H9 (cell line): ENCODE measurements at regions not wholly inside any gene's neighbourhood (a gene's known extent, or its start where the extent isn't known, plus 50 kb on each side); places are given as distances from the start of the nearest gene placed in this dataset.

Source experiments
- DNase-seq: peaks from one replicate; pipeline ENCODE4 v3.0.0-alpha.2; 2017
- H2AFZ ChIP-seq: one replicate; pipeline ENCODE4 v1.6.1; 2013; ENCODE audit warnings: mild to moderate bottlenecking, low read length, control low read depth, moderate library complexity
- H2AK5ac ChIP-seq: 2 replicates; pipeline ENCODE4 v1.6.1; 2013; ENCODE audit warnings: low read length, control low read depth, mixed read lengths; ENCODE audit not compliant: insufficient read length
- H2BK120ac ChIP-seq: one replicate; pipeline ENCODE4 v1.6.1; 2013; ENCODE audit warnings: low read depth, mild to moderate bottlenecking, low read length, control low read depth, inconsistent platforms; ENCODE audit not compliant: poor library complexity, severe bottlenecking
- H2BK12ac ChIP-seq: 2 replicates; pipeline ENCODE4 v1.6.1; 2013; ENCODE audit warnings: low read length, control low read depth, mixed read lengths, low read depth; ENCODE audit not compliant: insufficient read length
- H2BK15ac ChIP-seq: 2 replicates; pipeline ENCODE4 v1.6.1; 2013; ENCODE audit warnings: low read depth, low read length, control low read depth
- H2BK20ac ChIP-seq: one replicate; pipeline ENCODE4 v1.6.1; 2013; ENCODE audit warnings: low read depth, mild to moderate bottlenecking, low read length, control low read depth, inconsistent platforms; ENCODE audit not compliant: poor library complexity, severe bottlenecking
- H2BK5ac ChIP-seq: 2 replicates; pipeline ENCODE4 v1.6.1; 2013; ENCODE audit warnings: low read length, control low read depth, mixed read lengths; ENCODE audit not compliant: insufficient read length
- H3K14ac ChIP-seq: 2 replicates; pipeline ENCODE4 v1.6.1; 2013; ENCODE audit warnings: low read length, control low read depth; ENCODE audit not compliant: insufficient read depth
- H3K18ac ChIP-seq: 2 replicates; pipeline ENCODE4 v1.6.1; 2013; ENCODE audit warnings: low read depth, mild to moderate bottlenecking, mixed read lengths, low read length, control low read depth; ENCODE audit not compliant: insufficient read length
- H3K23ac ChIP-seq: 2 replicates; pipeline ENCODE4 v1.6.1; 2013; ENCODE audit warnings: low read length, control low read depth, mixed read lengths, low read depth; ENCODE audit not compliant: insufficient read length
- H3K23me2 ChIP-seq: 2 replicates; pipeline ENCODE4 v1.6.1; 2013; ENCODE audit warnings: low read depth, mild to moderate bottlenecking, mixed read lengths, low read length, control low read depth; ENCODE audit not compliant: insufficient read length, poor library complexity, severe bottlenecking
- H3K27ac ChIP-seq: 2 replicates; pipeline ENCODE4 v1.5.1; 2013; ENCODE audit warnings: low read length, control low read depth, mixed read lengths, low read depth; ENCODE audit not compliant: insufficient read length
- H3K27me3 ChIP-seq: 2 replicates; pipeline ENCODE4 v1.6.1; 2013; ENCODE audit warnings: low read length, control low read depth, inconsistent platforms; ENCODE audit not compliant: insufficient read depth
- H3K4ac ChIP-seq: 2 replicates; pipeline ENCODE4 v1.6.1; 2013; ENCODE audit warnings: low read depth, mild to moderate bottlenecking, control low read depth, inconsistent platforms, low read length, moderate library complexity
- H3K4me1 ChIP-seq: 2 replicates; pipeline ENCODE4 v1.6.1; 2013; ENCODE audit warnings: low read length, control low read depth, inconsistent platforms; ENCODE audit not compliant: insufficient read depth
- H3K4me2 ChIP-seq: 2 replicates; pipeline ENCODE4 v1.6.1; 2013; ENCODE audit warnings: low read length, control low read depth, mixed read lengths; ENCODE audit not compliant: insufficient read length, insufficient read depth
- H3K56ac ChIP-seq: 2 replicates; pipeline ENCODE4 v1.6.1; 2013; ENCODE audit warnings: low read depth, mild to moderate bottlenecking, mixed read lengths, low read length, control low read depth; ENCODE audit not compliant: insufficient read length
- H3K79me1 ChIP-seq: 2 replicates; pipeline ENCODE4 v1.6.1; 2013; ENCODE audit warnings: low read depth, mild to moderate bottlenecking, moderate library complexity, low read length, control low read depth, inconsistent platforms; ENCODE audit not compliant: insufficient read depth, poor library complexity, severe bottlenecking
- H3K79me2 ChIP-seq: 2 replicates; pipeline ENCODE4 v1.6.1; 2013; ENCODE audit warnings: low read length, control low read depth, inconsistent platforms; ENCODE audit not compliant: insufficient read depth
- H3K9ac ChIP-seq: 2 replicates; pipeline ENCODE4 v1.6.1; 2013; ENCODE audit warnings: low read length, control low read depth, mixed read lengths; ENCODE audit not compliant: insufficient read length; ENCODE audit errors: extremely low read depth
- H3K9me3 ChIP-seq: one replicate; pipeline ENCODE4 v1.6.1; 2013; ENCODE audit warnings: low read depth, low read length, inconsistent platforms; ENCODE audit not compliant: control insufficient read depth
- H3T11ph ChIP-seq: one replicate; pipeline ENCODE4 v1.6.1; 2013; ENCODE audit warnings: mild to moderate bottlenecking, low read length, control low read depth, inconsistent platforms
- H4K20me1 ChIP-seq: one replicate; pipeline ENCODE4 v1.6.1; 2013; ENCODE audit not compliant: control insufficient read depth, insufficient read length, insufficient read depth
- H4K5ac ChIP-seq: 2 replicates; pipeline ENCODE4 v1.6.1; 2013; ENCODE audit warnings: low read depth, mild to moderate bottlenecking, mixed read lengths, low read length, control low read depth; ENCODE audit not compliant: insufficient read length
- H4K8ac ChIP-seq: replicated peaks from 2 replicates; pipeline ENCODE4 v1.6.1; 2013; ENCODE audit warnings: low read length, control low read depth, mixed read lengths, low read depth; ENCODE audit not compliant: insufficient read length
- H4K91ac ChIP-seq: 2 replicates; pipeline ENCODE4 v1.6.1; 2013; ENCODE audit warnings: low read depth, mild to moderate bottlenecking, moderate library complexity, mixed read lengths, low read length, control low read depth; ENCODE audit not compliant: insufficient read length
- H3K27ac Mint-ChIP-seq, 3 experiments: 2 replicates in 2 of 3; 3 replicates in 1 of 3; pipeline ENCODE4 v1.8.0; 2020 to 2021; ENCODE audit warnings: mixed read lengths in 3 of 3, mild to moderate bottlenecking in 1 of 3, moderate library complexity in 1 of 3
- H3K27me3 Mint-ChIP-seq: 2 replicates; pipeline ENCODE4 v1.8.0; 2021; ENCODE audit warnings: low read depth, mild to moderate bottlenecking, moderate library complexity, mixed read lengths
- H3K36me3 Mint-ChIP-seq, 3 experiments: 2 replicates in 2 of 3; 3 replicates in 1 of 3; pipeline ENCODE4 v1.8.0; 2020 to 2021; ENCODE audit warnings: low read depth in 3 of 3, mixed read lengths in 3 of 3; ENCODE audit not compliant: insufficient read depth in 1 of 3
- H3K4me1 Mint-ChIP-seq, 2 experiments: 2 replicates each; pipeline ENCODE4 v1.8.0; 2020; ENCODE audit warnings: mixed read lengths in 2 of 2
- H3K4me3 Mint-ChIP-seq, 2 experiments: 2 replicates in 1 of 2; 3 replicates in 1 of 2; pipeline ENCODE4 v1.8.0; 2020 to 2021; ENCODE audit warnings: mild to moderate bottlenecking in 2 of 2, mixed read lengths in 2 of 2, moderate library complexity in 1 of 2
- H3K9me3 Mint-ChIP-seq, 2 experiments: 2 replicates in 1 of 2; 3 replicates in 1 of 2; pipeline ENCODE4 v1.8.0; 2020; ENCODE audit warnings: mild to moderate bottlenecking in 2 of 2, mixed read lengths in 2 of 2, moderate library complexity in 1 of 2
- whole genome bisulfite sequencing: extraction: QIAGEN DNeasy Blood & Tissue Kit; methylation state at CpG from one replicate; pipeline ENCODE4 v1.1.7; 2013; ENCODE audit warnings: missing lambda C conversion rate, low lambda C conversion rate, mixed read lengths; ENCODE audit not compliant: insufficient read length; ENCODE audit errors: extremely low coverage; 5-methylcytosine and 5-hydroxymethylcytosine counted together
- TF ChIP-seq, protein P1 (sequence below): fragments of 200-600 bp; sonication (generic); conservative IDR thresholded peaks from 3 replicates; pipeline ENCODE4 v1.8.0; 2021; ENCODE audit warnings: antibody characterized with exemption, mild to moderate bottlenecking

DNA sequence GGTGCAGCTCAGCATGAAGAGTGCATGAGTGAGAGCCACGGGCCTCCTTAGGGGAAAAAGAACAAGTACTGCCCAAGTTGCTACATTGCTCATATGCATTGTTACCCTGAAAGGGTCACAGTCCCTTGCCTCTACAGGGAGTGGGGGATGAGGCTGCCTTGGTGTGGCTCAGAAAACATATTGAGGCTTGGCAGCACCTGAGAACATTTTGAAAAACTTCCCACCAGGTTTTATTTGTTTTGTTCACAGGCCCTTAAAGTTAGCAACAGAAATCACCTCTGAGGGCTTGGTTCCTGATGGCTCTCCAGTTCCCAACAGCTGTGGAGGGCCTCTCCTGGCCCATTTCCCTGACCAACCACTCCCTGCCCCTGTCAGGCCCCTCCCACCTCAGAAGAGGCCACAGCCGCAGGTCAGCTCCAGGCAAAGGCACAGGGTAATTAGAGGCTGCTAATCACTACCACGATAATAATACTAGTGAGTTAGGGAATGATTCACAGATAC lies 90.7 kb upstream of the ADRA1B start:
- no peaks in the 10 kb centered on the region for H3K9me3 Mint-ChIP-seq
- Histone ChIP-seq H4K8ac (no peak overlapping the region), H3K4ac (no peak overlapping the region), H2AFZ (no peak overlapping the region), H3K27me3 (no peaks in the 10 kb centered on the region), H3T11ph (no peak overlapping the region), H3K4me2 (no peak overlapping the region), H2AK5ac (no peak overlapping the region), H3K4me1 (no peaks in the 10 kb centered on the region), H3K14ac (no peak overlapping the region), H3K56ac (no peak overlapping the region), H3K23ac (no peak overlapping the region), H2BK120ac (no peak overlapping the region), H2BK5ac (no peak overlapping the region), H3K9me3 (no peaks in the 10 kb centered on the region), H3K23me2 (no peaks in the 10 kb centered on the region), H3K9ac (no peak overlapping the region), H4K91ac (no peak overlapping the region), H3K18ac (no peak overlapping the region), H3K79me2 (no peaks in the 10 kb centered on the region), H2BK12ac (no peak overlapping the region), H4K5ac (no peak overlapping the region), H2BK15ac (no peak overlapping the region), H3K27ac (no peak overlapping the region), H4K20me1 (no peaks in the 10 kb centered on the region), H2BK20ac (no peak overlapping the region), H3K79me1 (no peaks in the 10 kb centered on the region)
- peaks cover 0 to 4% of the 10 kb centered on the region in 2 experiments; a peak in 1 of 4 replicates for H3K4me1 Mint-ChIP-seq
- DNase-seq: no peak
- H3K4me3 Mint-ChIP-seq: no peak overlapping the region
- peaks cover 6% of the 10 kb centered on the region; the same call in 1 of the 2 replicates for H3K27me3 Mint-ChIP-seq
- no peak overlapping the region for H3K27ac Mint-ChIP-seq
- H3K36me3 Mint-ChIP-seq: no peaks in the 10 kb centered on the region
- no CpG with 5 or more reads among the region's 3 CpGs for WGBS
- TF ChIP-seq, protein P1, sequence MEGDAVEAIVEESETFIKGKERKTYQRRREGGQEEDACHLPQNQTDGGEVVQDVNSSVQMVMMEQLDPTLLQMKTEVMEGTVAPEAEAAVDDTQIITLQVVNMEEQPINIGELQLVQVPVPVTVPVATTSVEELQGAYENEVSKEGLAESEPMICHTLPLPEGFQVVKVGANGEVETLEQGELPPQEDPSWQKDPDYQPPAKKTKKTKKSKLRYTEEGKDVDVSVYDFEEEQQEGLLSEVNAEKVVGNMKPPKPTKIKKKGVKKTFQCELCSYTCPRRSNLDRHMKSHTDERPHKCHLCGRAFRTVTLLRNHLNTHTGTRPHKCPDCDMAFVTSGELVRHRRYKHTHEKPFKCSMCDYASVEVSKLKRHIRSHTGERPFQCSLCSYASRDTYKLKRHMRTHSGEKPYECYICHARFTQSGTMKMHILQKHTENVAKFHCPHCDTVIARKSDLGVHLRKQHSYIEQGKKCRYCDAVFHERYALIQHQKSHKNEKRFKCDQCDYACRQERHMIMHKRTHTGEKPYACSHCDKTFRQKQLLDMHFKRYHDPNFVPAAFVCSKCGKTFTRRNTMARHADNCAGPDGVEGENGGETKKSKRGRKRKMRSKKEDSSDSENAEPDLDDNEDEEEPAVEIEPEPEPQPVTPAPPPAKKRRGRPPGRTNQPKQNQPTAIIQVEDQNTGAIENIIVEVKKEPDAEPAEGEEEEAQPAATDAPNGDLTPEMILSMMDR: no peak
